C4-2B (cell line): ENCODE measurements at regions not wholly inside any gene's neighbourhood (a gene's known extent, or its start where the extent isn't known, plus 50 kb on each side); places are given as distances from the start of the nearest gene placed in this dataset.

Source experiments
- H3K27ac ChIP-seq: fragments of 450-650 bp; 2 replicates; pipeline ENCODE4 v1.5.1; 2017
- ZFX ChIP-seq: fragments of 450-650 bp; IDR thresholded peaks from 2 replicates; pipeline ENCODE4 v1.6.1; 2017
- TF ChIP-seq, protein P1 (sequence below): fragments of 450-650 bp; conservative IDR thresholded peaks from 2 replicates; pipeline ENCODE4 v1.5.1; 2017; ENCODE audit warnings: mild to moderate bottlenecking

DNA sequence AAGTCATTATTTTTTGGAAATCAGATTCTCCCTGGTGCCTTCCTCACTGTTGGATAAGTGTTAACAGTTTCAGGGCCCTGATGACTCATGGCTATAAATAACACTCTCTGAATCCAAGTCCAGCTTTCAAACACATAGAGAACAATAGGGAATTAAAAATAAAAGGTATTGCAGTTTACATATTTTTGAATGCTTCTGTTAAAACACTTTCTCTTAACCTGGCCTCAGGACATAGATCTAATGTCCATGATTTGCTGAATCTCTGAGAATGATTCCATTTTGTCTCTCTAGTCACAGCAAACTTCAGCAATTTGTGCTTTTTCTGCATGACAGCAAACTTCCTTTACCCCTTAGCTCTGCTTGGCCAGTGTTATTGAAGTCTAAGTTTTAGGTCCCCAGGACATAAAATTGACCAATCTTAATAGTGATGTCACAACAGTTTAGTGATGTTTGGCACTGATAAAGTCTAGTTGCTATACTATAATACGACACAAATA is 1192.4 kb upstream of the CITED2 start:
- no peak for TF ChIP-seq ZFX
- TF ChIP-seq, protein P1, sequence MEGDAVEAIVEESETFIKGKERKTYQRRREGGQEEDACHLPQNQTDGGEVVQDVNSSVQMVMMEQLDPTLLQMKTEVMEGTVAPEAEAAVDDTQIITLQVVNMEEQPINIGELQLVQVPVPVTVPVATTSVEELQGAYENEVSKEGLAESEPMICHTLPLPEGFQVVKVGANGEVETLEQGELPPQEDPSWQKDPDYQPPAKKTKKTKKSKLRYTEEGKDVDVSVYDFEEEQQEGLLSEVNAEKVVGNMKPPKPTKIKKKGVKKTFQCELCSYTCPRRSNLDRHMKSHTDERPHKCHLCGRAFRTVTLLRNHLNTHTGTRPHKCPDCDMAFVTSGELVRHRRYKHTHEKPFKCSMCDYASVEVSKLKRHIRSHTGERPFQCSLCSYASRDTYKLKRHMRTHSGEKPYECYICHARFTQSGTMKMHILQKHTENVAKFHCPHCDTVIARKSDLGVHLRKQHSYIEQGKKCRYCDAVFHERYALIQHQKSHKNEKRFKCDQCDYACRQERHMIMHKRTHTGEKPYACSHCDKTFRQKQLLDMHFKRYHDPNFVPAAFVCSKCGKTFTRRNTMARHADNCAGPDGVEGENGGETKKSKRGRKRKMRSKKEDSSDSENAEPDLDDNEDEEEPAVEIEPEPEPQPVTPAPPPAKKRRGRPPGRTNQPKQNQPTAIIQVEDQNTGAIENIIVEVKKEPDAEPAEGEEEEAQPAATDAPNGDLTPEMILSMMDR, result no peak
- H3K27ac ChIP-seq, result no peak overlapping the region

DNA sequence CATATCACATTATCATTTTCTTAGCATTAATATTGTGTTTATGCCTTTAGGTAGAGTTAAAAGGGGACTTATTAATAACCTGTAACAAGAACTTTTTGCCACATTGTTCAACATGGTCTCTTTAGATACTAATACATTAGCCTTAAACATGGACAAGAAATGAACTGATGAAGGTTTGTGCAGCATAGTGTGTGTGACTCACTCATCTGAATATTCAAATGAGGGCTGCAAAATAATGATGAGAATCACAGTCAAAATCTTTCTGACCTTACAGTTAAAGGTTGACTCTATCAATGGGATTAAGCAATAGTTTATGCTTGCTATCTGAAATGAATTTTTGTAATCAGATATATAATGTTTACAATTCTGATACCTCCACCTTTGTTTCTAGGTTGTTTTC is 1189.3 kb upstream of the CITED2 start:
- no peak overlapping the region for H3K27ac ChIP-seq
- TF ChIP-seq, protein P1, result no peak
- no peak for TF ChIP-seq ZFX

DNA sequence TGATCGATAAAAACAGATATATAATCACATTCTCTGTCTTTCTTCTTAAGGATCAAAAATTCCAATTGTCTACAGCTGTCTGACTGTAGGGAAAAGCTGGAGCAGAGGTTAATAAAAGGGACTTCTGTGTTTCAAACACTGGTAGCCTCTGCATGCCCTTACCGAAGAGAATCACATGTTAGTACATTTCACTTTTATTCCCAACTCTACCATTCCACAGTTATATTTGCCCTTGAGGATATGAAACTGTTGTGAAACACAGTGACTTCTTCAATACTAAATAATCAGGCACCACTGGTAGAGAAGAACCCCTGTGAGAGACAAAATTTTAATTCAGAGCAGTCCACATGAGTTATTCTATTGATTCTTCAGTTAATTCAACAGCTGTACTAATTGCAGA is 1187.3 kb upstream of the CITED2 start:
- no peak overlapping the region for H3K27ac ChIP-seq
- TF ChIP-seq ZFX, result no peak
- TF ChIP-seq, protein P1, result no peak

DNA sequence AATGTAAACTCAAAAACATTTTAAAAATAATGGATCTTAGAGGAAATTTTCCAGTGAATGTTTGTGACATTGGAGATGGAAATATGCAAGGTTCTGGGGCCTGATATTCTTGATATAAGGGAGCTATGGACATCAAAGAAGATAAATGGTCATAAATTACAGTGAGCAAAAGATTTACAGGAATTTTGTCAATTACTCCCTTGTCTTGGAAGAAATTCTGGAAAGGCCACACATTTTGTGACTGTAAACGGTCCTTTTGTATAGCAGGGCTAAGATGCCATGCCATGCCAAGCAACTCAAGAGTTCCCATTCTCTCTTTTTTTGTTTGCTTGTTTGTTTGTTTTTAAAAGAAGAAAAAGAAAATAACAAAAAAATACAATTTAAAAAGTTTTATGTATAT is 1186.2 kb upstream of the CITED2 start:
- TF ChIP-seq ZFX, result no peak
- H3K27ac ChIP-seq, result no peak overlapping the region

DNA sequence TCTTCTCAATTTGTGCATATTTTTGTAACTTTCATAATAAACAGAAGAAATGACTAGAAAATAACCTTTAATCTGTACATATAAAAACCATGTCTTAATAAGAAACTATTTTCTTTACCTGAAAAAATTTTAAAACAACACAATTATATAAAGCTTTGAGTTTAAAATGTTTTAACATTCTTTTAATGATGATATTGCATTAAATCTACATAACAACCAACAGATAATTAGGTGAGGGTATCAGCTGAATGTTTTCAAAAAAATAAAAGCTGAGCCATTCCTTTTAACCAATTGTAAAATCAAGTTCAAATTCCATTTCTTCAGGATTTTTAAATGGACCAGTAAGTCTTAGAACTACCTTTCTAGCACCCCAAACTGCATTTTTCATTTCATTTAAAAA is 1185.0 kb upstream of the CITED2 start:
- H3K27ac ChIP-seq, result no peak overlapping the region
- no peak for TF ChIP-seq ZFX
- TF ChIP-seq, protein P1, result no peak

DNA sequence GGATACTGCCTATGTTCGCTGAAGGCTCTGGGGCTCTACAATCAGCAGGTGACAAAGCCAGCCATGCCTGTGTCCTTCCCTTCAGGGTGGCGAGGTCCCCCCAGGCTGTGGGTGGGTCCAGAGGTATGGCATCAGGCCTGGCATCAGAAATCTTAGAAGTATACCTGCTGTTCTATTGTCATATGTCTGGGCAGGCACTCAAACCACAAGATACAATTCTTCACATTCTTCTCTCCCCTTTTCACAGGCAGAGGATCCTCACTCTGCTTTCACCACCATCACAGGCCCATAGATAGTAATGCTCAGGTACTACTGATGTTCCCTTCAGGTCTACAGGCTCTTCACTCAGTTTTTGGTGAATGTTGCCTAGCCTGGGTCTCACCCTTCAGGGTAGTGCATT is 1180.0 kb upstream of the CITED2 start:
- no peak for TF ChIP-seq ZFX
- TF ChIP-seq, protein P1, result no peak
- H3K27ac ChIP-seq, result no peak overlapping the region

DNA sequence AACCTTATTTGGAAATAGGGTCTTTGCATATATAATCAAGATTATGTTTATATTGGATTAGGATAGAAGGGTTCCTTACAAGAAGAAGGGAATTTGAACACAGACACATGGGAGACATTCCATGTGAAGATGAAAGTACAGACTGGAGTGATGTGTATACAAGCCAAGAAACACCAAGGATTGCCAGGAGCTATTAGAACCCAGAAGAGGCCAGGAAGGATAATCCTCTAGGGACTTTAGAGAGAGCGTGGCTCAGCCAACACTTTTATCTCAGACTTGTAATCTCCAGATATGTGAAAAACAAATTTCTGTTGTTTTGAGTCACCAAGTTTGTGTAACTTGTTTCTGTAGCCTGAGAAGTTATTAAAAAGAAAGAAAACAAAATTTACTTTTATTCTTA is 1173.9 kb upstream of the CITED2 start:
- TF ChIP-seq, protein P1, result no peak
- H3K27ac ChIP-seq, result no peak overlapping the region

DNA sequence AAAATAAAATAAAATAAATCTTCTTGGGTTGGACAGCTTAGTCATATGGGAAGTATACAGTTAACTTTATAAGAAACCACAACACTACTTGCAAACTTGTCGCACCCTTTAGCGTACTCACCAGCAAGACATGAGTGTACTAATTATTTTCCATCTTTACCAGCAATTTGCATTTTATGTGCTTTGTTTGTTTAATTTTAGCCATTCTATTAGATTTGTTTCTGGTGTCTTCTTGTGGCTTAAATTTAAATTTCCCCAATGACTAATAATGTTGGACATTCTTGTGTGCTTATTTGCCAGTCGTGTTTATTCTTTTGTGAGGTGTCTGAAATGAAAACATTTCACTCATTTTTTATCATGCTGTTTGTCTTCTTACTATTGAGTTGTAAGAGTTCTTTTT is 1172.2 kb upstream of the CITED2 start:
- no peak overlapping the region for H3K27ac ChIP-seq
- TF ChIP-seq ZFX, result no peak
- TF ChIP-seq, protein P1, result no peak
